ENCODE measurements at regions not wholly inside any gene's neighbourhood (a gene's known extent, or its start where the extent isn't known, plus 50 kb on each side); places are given as distances from the start of the nearest gene placed in this dataset.

DNA sequence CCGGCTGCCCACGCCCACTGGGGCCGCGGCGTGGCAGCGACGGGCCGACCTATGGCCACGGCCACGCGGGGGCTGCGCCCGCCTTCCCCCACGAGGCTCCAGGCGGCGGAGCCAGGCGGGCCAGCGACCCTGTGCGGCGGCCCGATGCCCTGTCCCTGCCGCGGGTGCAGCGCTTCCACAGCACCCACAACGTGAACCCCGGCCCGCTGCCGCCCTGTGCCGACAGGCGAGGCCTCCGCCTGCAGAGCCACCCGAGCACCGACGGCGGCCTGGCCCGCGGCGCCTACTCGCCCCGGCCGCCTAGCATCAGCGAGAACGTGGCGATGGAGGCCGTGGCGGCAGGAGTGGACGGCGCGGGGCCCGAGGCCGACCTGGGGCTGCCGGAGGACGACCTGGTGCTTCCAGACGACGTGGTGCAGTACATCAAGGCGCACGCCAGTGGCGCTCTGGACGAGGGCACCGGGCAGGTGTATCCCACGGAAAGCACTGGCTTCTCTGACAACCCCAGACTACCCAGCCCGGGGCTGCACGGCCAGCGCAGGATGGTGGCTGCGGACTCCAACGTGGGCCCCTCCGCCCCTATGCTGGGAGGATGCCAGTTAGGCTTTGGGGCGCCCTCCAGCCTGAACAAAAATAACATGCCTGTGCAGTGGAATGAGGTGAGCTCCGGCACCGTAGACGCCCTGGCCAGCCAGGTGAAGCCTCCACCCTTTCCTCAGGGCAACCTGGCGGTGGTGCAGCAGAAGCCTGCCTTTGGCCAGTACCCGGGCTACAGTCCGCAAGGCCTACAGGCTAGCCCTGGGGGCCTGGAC is 253.2 kb downstream of the GLI2 start:
- TF ChIP-seq, protein P1, sequence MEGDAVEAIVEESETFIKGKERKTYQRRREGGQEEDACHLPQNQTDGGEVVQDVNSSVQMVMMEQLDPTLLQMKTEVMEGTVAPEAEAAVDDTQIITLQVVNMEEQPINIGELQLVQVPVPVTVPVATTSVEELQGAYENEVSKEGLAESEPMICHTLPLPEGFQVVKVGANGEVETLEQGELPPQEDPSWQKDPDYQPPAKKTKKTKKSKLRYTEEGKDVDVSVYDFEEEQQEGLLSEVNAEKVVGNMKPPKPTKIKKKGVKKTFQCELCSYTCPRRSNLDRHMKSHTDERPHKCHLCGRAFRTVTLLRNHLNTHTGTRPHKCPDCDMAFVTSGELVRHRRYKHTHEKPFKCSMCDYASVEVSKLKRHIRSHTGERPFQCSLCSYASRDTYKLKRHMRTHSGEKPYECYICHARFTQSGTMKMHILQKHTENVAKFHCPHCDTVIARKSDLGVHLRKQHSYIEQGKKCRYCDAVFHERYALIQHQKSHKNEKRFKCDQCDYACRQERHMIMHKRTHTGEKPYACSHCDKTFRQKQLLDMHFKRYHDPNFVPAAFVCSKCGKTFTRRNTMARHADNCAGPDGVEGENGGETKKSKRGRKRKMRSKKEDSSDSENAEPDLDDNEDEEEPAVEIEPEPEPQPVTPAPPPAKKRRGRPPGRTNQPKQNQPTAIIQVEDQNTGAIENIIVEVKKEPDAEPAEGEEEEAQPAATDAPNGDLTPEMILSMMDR (IDR thresholded peaks at IDR 0.05; ENCODE audit: insufficient read depth, missing control alignments) = no peak
- DNase-seq (ENCODE audit: insufficient read length, low spot score) (no peak), FAIRE-seq (no peak)

DNA sequence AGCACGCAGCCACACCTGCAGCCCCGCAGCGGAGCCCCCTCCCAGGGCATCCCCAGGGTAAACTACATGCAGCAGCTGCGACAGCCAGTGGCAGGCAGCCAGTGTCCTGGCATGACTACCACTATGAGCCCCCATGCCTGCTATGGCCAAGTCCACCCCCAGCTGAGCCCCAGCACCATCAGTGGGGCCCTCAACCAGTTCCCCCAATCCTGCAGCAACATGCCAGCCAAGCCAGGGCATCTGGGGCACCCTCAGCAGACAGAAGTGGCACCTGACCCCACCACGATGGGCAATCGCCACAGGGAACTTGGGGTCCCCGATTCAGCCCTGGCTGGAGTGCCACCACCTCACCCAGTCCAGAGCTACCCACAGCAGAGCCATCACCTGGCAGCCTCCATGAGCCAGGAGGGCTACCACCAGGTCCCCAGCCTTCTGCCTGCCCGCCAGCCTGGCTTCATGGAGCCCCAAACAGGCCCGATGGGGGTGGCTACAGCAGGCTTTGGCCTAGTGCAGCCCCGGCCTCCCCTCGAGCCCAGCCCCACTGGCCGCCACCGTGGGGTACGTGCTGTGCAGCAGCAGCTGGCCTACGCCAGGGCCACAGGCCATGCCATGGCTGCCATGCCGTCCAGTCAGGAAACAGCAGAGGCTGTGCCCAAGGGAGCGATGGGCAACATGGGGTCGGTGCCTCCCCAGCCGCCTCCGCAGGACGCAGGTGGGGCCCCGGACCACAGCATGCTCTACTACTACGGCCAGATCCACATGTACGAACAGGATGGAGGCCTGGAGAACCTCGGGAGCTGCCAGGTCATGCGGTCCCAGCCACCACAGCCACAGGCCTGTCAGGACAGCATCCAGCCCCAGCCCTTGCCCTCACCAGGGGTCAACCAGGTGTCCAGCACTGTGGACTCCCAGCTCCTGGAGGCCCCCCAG is 254.1 kb downstream of the GLI2 start:
- no peak for DNase-seq (ENCODE audit: insufficient read length, low spot score)
- FAIRE-seq = no peak
- TF ChIP-seq, protein P1 (IDR thresholded peaks at IDR 0.05; ENCODE audit: insufficient read depth, missing control alignments) = no peak

DNA sequence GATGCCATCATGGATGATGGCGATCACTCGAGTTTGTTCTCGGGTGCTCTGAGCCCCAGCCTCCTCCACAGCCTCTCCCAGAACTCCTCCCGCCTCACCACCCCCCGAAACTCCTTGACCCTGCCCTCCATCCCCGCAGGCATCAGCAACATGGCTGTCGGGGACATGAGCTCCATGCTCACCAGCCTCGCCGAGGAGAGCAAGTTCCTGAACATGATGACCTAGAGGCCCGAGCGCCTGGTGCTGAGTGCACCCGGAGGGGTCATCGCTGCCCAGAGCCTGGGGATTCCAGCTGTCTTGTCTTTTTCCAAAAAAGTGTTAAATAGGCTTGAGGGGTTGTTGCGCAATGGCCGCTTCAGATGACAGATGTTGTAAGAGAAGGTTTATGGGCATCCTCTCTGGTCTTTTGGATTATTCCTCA is 254.8 kb downstream of the GLI2 start:
- TF ChIP-seq, protein P1 (IDR thresholded peaks at IDR 0.05; ENCODE audit: insufficient read depth, missing control alignments) = no peak
- no peak for DNase-seq (ENCODE audit: insufficient read length, low spot score)
- FAIRE-seq = no peak

- FAIRE-seq (no peak), DNase-seq (ENCODE audit: insufficient read length, low spot score) (no peak)
- TF ChIP-seq, protein P1 (IDR thresholded peaks at IDR 0.05; ENCODE audit: insufficient read depth, missing control alignments) = no peak
Observed at GRCh38 chr2:120991441-120991840, 255.8 kb downstream of the GLI2 start.

DNA sequence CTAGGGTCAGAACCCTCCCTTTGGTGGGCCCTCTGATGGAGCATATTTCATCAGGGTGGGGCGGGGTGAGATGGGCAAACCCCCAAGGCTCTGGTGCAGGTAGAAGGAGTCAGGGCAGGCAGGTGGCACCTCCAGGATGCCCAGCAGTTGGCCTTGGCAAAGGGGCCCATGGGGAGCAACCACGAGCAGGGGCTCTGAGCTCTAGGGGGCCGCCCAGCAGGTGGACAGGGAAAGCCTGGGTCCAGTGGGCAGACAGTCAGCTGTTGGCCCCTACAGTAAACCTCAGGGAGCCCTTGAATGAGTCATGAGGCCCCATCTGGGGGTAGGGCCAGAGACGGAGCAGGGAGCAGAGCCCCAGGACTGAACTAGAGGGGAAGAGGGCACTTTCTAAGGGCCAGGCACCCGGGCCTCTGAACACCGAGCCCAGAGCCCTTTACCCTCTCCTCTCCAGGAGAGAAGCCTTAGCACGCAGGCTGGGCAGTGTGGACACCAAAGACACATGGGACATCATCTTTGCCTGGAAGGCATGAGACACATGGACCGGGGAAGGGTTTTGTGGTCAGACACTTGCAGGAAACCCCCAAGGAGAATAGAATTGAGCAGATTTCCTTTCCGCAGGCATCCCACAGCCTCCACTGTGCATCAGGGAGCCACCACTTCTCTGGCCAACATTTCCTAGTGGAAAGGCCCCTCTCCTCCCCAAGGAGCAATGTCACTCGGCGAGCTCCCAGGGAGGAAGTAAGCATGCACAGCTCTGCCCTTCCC is 257.3 kb downstream of the GLI2 start:
- no peak for DNase-seq (ENCODE audit: insufficient read length, low spot score)
- TF ChIP-seq, protein P1 (IDR thresholded peaks at IDR 0.05; ENCODE audit: insufficient read depth, missing control alignments) = no peak
- no peak for FAIRE-seq

GRCh38 chr2:120993661-120994060 is 258.0 kb downstream of the GLI2 start:
- DNase-seq (ENCODE audit: insufficient read length, low spot score) (no peak), FAIRE-seq (no peak)
- TF ChIP-seq, protein P1 (IDR thresholded peaks at IDR 0.05; ENCODE audit: insufficient read depth, missing control alignments) = no peak

Measured in D721Med (cell line).